Activated effector memory CD4-positive, alpha-beta T cell treated with anti-CD3 and anti-CD28 coated beads, Interleukin-2, amount 50 U/mL, for 16 hours (primary cell): ENCODE measurements at regions not wholly inside any gene's neighbourhood (a gene's known extent, or its start where the extent isn't known, plus 50 kb on each side); places are given as distances from the start of the nearest gene placed in this dataset.

Source experiments
- DNase-seq: peaks from one replicate; pipeline ENCODE4 v3.0.0-alpha.2; 2020

DNA sequence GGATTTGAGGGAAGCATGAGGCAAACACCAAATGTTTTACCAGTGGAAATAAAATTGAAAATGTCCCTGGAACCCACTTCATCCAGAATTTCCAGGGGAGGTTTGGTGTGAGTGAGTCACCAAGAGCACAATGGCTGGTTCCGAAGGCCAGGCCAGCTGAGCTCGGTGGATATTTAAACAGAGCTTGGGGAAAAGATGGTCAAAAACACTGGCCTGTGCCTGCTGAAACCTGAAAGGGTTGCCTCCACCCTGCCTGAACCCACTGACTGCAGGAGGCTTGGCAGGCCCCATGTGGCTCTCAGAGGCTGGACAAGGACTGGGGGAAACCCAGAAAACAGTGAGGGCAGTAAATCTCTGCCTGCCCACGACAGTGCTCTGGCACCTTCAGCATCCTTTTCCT is 93.9 kb downstream of the TTC32 start:
- DNase-seq = no peak

DNA sequence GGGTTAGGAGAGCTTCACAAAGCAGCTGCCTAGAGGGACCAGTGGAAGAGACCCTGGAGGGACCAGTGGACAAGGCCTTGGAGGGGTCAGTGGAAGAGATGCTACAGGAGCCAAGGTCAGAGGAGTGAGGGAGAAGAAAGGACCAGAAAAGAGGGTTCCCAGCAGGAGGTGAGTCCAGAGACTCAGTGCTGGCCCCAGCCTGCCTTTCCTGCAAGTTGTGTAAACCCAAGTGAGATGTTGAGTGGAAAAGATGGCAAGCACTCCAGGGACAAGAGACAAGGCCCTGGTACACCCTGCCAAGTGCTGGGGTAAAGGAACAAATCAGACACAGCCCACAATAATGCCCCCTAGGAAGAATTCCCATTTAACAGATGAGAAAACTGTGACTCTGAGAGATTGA is 94.4 kb downstream of the TTC32 start:
- DNase-seq = no peak

DNA sequence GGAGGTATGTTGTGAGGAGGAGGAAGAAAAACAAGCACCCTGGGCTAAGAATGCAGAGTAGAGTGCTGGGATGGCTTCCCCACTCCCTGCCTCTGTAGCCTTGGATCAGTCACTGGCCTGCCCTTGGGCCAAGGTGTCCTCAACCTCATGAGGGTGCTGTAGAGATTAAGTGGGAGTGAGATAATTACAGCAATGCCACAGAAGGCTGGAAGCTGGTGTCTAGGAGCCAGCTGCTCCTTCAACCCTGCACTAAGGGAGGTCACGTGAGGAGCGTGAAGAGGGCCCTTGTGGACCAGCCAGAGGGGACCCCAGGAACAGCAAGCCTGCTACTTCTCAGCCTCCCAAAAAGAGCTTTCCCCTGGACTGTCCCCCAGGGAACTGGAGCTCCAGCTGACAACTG is 95.2 kb downstream of the TTC32 start:
- no peak for DNase-seq

DNA sequence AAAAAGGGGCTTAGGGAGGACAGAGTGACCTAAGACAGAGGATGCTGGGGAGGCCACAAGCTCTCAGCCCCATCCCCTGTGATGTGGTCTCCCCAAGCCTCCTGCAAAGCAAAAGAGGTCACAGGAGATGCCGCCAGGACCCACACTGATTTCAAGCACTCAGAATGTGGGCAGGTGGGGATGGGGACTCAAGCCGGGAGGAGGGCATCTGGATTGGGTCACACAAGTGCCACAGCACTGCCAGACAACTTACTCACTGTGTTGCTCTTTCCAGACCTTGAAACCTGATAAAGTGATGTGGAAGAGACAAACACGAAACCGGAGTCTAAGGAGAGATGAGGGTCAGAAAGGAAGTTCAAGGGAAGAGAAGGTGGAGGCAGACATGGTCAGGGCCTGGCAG is 95.7 kb downstream of the TTC32 start:
- no peak for DNase-seq

DNA sequence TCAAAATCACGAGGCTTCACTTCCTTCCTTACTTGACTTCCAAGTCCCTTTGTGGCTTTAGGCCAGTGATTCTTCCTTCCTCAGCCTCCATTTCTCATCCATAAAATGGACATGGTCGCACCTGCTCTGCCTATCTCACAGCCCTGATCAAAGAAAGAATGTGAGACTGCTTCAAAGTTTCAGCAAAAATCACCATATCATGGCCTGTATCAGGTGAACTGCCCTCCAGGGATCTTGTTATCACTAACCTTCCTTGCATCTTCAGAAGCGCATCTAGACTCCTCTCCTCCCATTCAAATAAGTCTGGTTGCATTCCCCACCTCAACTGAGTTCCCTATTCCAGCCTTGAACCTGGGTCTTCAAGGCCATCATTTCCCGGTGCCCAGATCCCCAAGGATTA is 96.5 kb downstream of the TTC32 start:
- DNase-seq = no peak

GRCh38 chr2:19804639-19805260 is 97.0 kb downstream of the TTC32 start:
- no peak for DNase-seq

DNA sequence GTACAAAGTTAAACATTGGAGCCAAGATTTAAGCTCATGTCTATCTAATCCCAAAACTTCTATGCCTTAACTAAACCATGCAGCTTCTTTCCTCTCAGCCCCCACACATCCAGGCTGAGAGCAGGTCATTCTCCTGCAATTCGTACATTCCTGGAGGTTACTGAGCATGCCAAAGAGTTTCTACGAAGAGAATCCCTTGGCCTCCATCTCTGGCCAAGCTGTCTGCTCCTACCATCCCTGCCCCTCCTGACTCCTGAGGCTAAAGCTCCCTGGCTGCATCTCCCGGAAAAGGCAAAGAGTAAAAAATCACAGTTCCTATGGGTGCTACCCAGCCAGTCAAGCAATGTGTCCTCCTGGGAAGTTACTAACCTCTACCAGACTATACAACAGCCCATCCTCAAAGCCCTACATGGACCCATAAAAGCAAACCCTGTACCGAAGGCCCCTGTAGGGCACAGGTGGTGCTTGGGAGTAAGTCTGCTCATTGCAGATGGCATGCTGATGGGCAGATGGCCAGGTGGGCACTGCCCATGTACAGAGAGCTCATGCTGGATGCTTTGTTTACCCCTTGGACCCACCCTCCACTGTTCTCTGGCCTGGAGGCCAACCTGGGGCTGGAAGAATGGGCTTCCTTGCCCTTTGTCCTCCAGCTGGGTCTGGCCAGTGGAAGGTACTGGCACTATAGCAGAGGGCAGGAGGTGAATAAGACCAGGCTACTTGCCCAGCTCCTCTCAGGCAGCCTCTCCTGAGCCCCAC is 99.5 kb downstream of the TTC32 start:
- DNase-seq = no peak

GRCh38 chr2:19801367-19802080 is 100.3 kb downstream of the TTC32 start:
- DNase-seq = no peak

GRCh38 chr2:19800796-19801195 is 101.0 kb downstream of the TTC32 start:
- DNase-seq = no peak

DNA sequence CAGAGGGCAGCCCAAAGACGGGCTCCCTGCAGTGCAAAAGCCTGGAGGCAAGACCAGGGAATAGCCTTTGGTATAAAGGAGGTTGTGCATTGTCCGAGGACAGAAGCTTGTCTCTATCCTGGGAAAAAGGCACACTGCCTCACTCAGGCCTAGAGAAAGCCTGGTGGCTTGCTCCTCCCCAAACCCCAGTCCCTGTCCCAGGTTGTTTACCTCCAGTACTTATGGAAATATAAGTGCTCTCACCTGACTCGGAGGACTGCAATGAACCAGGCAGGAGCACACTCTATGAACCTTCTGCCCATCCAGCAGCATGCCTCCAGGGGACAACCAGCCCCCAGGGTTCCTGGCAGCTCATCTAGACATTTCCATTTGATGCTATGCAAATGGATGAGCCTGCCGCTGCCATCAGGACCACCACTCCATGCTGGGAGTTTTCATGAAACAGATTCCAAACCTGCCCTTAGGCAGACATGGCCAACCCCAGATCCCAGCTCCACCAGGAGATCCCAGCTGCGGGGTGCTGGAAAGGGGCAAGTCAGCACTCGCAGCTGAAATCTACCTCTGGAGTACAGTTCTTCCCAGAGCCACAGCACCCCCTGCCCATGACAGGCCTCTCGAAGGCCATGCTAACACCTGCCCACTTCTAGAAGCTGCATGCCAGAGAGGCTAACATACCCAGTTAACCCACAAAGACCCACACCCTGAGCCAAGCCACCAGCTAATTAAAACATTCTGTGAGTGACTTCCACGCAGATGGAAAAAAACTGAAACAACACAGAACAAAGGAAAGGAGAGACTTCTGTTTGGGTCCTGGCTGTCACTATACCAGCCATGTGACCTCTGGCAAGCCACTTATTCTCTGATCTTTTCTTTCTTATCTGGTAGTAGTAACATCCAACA is 101.7 kb downstream of the TTC32 start:
- DNase-seq = no peak

DNA sequence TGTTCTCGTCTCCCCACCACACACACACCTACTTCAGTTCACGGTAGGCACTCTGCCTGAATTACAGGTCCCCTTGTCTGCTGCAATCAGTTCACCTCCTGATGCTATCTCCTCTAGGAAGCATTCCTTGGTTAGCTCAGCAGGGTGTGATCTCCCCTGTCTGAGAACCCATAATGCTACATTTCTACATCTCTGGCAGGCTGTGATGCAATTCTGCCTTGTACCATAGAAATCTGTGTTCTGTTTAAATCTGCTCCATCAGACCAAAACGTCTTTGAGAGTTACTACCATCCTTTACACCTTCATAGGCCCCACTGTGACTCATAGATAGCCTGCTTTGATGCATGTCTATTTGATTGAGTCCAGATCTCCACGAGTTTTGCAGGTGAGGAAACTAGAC is 103.9 kb downstream of the TTC32 start:
- DNase-seq = no peak

- no peak for DNase-seq
Measured at GRCh38 chr2:19797243-19797810, 104.5 kb downstream of the TTC32 start.

DNA sequence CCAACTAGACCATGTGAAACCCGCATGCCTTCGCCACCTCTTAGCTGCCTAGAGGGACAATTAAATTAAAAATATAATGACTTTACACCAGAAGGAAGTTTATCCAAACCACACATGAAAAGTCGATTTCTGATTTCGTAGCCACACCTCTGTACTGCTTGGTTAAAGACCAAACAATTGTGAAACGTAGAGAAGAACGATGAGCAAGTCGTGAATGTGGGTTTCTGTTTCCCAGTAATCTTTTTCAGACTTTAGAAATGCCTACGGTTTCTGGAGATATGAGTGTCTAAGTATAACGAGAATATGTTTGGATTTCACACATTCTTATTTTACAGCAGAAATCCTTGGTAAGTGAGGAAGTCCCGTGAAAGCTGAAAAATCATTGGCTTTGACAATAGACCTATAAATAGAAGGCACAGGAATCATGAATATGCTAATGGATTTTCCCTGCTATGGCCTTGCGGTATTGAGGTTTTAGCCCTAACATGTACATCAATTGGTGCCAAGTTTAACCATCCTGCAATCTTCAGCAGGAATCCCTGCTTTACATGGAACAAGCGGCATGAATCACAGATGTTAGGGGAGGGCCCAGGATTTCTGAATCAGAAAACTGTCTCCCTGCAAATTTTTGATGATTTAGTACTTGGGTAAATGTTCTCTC is 105.6 kb downstream of the TTC32 start:
- no peak for DNase-seq

DNA sequence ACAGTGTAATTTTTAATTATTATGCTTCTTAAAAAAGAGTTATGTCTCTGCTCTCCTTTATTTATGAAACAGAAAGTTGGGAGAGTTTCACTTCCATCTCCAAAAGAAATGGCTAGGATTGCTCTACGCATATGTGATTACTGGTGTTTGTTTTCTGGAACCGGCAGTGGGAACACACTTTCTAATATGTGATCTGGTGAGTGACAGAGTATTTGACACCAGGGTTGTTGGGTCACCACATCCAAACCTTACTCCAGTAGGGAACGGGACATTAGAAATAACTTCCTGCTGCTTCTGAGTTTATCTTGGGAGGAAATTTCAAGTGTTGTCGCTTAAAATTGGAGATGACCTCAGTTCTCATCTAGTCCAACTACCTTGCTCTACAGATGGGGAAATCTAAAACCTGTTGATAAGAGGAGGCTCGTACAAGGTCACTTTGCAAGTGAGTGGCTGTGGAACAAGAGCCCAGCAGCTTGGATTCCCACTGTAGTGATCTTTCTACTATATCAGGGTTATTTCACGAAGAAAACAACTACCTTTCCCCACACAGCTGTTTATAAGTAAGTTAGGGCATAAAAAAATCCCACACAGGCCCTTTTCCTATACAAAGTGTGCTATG is 108.5 kb downstream of the TTC32 start:
- DNase-seq = no peak

- no peak for DNase-seq
Measured at GRCh38 chr2:19790291-19790690, 111.5 kb downstream of the TTC32 start.

- no peak for DNase-seq
Measured at GRCh38 chr2:19787134-19787533, 114.6 kb downstream of the TTC32 start.

DNA sequence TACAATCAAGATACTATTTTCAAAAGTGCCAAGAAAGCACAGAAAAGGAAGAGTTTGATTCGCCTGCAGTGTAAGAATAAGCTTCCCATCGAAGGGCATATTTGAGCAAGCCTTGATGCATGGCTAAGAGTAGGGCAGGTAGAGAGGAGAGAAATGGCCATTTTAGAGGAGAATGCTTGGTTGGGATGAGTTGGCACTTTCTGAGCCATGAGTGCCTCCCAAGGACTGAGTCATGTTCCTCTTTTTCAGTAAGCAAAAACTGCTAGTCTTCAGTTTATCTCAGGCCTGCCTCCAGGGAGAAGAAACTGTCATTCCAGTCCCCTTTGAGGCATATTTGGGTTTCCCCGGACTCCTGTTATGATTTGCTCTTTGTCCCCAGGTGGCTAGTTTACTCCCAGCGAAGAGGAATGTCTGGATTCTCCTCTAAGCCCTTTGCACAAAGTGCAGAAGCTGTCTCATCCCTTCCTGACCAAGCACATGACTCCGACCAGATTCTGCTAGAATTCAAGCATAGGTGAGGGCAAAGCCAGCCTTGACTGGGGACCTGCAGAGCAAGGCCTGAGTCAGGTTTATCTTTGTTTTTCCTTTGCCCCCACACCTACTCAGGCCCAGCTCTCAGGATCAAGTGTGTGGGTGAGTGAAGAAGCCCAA is 115.2 kb downstream of the TTC32 start:
- no peak for DNase-seq

DNA sequence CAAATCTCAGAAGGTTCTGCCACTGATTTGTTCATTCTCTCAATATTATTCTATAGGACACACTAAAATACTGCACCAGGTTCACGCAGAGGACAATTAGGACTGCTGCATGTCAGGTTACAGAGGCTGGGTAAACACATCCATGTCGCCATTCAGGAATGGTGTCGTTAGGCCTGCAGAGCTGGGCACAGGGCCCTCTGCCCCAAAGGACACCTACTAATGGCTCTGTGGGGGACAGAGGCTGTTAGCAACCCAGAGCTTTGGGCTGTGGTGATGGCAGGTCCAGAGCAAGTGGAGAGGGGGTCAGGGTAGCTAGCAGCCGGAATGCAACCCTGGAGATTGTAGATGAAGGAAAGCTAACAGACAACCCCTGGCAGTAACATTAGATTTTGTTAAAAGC is 115.9 kb downstream of the TTC32 start:
- no peak for DNase-seq

GRCh38 chr2:19785447-19785846 is 116.3 kb downstream of the TTC32 start:
- DNase-seq = no peak

GRCh38 chr2:19784456-19784855 is 117.3 kb downstream of the TTC32 start:
- no peak for DNase-seq

- no peak for DNase-seq
Measured at GRCh38 chr2:19783935-19784334, 117.8 kb downstream of the TTC32 start.
